ENCODE measurements at regions not wholly inside any gene's neighbourhood (a gene's known extent, or its start where the extent isn't known, plus 50 kb on each side); places are given as distances from the start of the nearest gene placed in this dataset.

- no peak for TF ChIP-seq CTCF (IDR thresholded peaks at IDR 0.05)
- TF ChIP-seq TCF7L2 (IDR thresholded peaks at IDR 0.05; ENCODE audit: low read depth, low read length) = no peak
- no peak for TF ChIP-seq POLR2AphosphoS5 (IDR thresholded peaks at IDR 0.05; ENCODE audit: low read depth, low read length)
- TF ChIP-seq REST (IDR thresholded peaks at IDR 0.05; ENCODE audit: insufficient read depth in 1 of 2, low read depth in 2 of 2, low read length in 1 of 2) = no peak
- TF ChIP-seq SIN3A (IDR thresholded peaks at IDR 0.05; ENCODE audit: borderline replicate concordance, insufficient read depth, low read depth, low read length) = no peak
These were observed 108.4 kb downstream of the IRX5 start for GRCh38 chr16:55039042-55039441.

All from Panc1 (cell line).